ENCODE measurements at regions not wholly inside any gene's neighbourhood (a gene's known extent, or its start where the extent isn't known, plus 50 kb on each side); places are given as distances from the start of the nearest gene placed in this dataset.

DNA sequence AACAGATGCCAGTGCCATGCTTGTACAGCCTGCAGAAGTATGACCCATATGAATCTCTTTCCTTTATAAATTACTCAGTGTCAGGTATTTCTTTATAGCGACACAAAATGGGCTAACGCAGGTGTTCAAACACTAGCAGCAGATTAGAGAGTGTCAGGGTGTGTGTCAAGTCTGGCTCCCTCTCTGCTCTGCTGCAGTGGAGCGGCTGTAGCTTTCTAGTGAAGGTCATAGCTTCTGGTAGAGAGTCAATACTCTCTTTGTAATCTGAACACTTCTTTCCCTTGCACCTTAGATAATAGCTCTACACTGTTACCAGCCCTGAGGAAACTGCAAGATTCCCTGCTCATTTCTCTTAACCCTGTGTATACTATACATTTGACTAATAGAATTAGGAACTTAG is 483.2 kb upstream of the TGFBR2 start:
- DNase-seq: no peak

- DNase-seq: no peak
These were observed 482.6 kb upstream of the TGFBR2 start for GRCh38 chr3:30123755-30124154.

DNA sequence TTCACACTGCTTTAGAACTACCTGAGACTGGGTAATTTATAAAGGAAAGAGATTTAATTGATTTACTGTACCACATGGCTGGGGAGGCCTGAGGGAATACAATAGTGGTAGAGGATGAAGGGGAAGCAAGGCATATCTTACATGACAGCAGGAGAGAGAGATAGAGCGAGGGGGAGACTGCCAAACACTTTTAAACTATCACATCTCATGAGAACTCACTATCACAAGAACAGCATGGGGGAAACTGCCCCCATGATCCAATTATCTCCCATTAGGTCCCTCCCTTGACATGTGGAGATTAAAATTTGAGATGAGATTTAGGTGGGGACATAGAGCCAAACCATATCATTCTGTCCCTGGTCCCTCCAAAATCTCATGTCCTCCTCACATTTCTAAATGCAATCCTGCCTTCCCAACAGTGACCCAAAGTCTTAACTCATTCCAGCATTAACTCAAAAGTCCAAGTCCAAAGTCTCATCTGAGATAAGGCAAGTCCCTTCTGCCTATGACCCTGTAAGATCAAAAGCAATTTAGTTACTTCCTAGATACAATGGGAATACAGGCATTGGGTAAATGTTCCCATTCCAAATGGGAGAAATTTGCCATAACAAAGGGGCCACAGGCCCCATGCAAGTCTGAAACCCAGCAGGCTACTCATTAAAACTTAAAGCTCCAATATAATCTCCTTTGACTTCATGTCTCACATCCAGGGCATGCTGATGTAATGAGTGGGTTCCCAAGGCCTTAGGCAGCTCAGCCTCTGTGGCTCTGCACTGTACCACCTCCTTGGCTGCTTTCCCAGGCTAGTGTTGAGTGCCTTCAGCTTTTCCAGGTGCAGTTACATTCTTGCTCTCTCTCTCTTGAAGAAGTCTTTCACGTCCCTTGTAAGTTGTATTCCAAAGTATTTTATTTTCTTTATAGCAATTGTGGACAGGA is 481.7 kb upstream of the TGFBR2 start:
- no peak for DNase-seq

GRCh38 chr3:30129765-30130164 is 476.6 kb upstream of the TGFBR2 start:
- DNase-seq: no peak

DNA sequence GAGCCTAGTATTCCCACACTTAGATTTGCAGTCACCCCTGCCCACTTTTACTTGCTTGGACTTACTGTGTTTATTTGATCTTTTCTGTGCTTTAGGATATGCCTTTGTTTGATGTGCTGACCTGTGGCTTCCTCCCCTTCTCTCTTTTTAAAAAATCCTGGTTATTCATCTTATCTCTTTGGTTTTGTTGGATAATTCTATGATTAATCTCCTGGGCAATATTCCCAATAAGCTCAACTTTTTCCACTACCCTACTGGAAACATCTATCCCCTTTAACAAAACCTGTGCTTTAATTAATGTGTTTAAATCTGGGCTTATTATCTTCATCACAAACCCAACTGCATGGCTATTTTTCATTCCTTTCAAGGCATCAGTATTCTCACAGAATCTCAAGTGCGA is 476.0 kb upstream of the TGFBR2 start:
- DNase-seq: no peak

DNA sequence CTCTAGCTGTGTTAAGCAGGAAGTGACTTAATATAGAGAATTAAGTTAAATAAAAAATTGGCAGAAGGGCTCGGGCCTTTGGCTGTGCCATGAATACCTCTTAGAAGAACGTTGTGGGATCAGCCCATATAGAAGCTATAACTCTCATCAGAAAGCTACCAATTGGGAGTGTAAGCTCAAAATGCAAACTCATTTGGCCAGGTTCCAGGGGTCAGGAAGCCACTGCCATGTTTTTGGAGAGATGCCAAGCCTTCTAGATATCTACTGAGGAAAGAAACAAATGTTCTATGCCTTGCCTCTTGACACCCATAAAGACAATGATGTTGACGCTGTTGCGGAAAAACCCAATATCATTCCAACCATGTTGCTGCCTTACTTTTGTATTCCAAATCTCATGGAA is 475.2 kb upstream of the TGFBR2 start:
- DNase-seq: no peak

- no peak for DNase-seq
These were observed 471.2 kb upstream of the TGFBR2 start for GRCh38 chr3:30135190-30135589.

DNA sequence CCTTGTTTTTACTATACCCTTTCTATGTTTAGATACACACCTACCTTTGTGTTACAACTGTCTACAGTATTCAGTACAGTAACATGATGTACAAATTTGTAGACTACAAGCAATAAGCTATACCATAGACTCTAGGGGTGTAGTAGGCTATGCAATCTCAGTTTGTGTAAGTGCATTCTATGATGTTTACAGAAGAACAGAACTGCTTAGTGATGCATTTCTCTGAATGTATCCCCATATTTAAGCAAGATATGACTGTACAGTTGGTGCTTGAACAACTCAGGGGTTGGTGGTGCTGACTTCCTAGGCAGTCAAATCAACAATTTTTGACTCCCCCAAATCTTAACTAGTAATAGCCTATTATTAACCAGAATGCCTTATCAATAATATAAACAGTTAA is 467.1 kb upstream of the TGFBR2 start:
- DNase-seq: no peak

GRCh38 chr3:30140356-30141075 is 465.9 kb upstream of the TGFBR2 start:
- no peak for DNase-seq

GRCh38 chr3:30141178-30141581 is 465.2 kb upstream of the TGFBR2 start:
- DNase-seq: no peak

GRCh38 chr3:30141927-30142326 is 464.5 kb upstream of the TGFBR2 start:
- no peak for DNase-seq

DNA sequence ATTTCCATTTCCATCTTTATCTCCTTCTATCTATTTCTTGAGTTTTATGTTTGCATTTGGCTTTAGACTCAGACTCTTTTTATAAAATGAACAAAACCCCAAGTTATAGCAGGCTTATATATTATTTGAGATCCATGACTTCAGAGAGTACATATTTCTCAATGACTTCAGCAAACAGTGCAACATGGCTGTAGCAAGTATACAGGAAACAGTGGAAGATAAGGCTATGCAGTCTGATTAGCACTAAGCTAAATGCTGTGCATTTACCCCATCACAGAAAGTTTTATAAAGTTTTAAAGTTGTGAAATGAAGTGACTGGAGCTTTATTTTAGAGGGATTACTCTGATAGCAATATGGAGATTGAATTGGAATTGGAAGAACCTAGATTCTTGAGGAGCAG is 463.5 kb upstream of the TGFBR2 start:
- DNase-seq: no peak

- no peak for DNase-seq
These were observed 461.1 kb upstream of the TGFBR2 start for GRCh38 chr3:30145281-30145680.

GRCh38 chr3:30146978-30147377 is 459.4 kb upstream of the TGFBR2 start:
- DNase-seq: no peak

- no peak for DNase-seq
These were observed 451.5 kb upstream of the TGFBR2 start for GRCh38 chr3:30154853-30155252.

DNA sequence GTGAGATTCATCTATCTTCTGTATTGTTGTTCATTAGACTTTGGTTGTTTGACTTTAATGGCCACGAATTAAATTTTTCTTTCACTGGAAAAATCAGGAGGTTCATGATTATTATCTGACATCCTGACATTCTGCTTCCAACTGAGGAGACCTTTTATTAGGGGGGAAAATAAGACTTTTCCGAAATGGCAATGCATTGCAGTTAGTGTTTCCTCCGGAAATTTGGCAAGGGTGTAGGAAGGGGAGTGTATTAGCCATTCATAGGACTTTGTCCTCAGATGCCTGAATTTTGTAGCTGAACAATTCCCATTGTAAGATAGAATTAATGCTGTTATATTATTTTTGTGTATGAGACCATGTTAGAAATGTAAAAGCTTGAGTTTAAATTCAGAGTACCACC is 450.6 kb upstream of the TGFBR2 start:
- DNase-seq: no peak

- no peak for DNase-seq
These were observed 449.6 kb upstream of the TGFBR2 start for GRCh38 chr3:30156586-30157498.

GRCh38 chr3:30161375-30161774 is 445.0 kb upstream of the TGFBR2 start:
- no peak for DNase-seq

DNA sequence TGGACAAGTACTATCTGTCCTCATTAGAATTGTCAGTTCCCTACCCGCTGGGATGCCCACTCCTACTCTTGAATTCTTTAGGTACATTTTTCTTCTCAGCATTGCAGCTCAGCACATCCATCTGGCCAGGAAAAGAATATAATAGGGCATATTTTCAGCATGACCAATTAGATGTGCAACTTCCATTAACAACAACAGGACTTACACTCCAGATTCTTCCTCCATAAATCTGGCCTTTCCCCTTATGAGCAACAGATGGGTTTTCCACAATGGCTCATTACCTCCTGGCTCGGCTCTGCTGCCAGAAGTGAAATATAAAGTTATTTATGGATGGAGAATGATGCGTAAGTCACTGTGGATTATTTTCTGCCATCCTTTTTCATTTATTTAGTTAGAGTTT is 443.8 kb upstream of the TGFBR2 start:
- no peak for DNase-seq

DNA sequence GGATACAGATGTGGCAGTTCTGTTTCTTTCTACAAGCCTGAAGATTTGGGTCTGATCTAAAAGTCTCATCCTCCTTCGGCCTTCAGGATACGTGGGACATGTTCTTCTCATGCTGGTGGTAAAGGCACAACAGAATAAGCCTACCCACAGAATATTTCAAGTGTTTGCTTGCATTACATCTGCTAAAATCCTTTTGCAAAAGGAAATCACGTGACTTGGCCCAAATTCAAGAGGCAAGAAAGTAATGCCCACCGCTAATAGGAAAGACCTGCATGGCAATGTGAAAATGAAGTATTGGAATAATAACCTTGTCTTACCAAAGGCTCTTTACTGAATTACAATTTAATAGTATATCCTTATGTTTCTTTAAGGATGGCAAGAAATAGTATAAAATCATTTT is 439.9 kb upstream of the TGFBR2 start:
- DNase-seq: no peak

GRCh38 chr3:30167541-30168011 is 438.8 kb upstream of the TGFBR2 start:
- DNase-seq: no peak

DNA sequence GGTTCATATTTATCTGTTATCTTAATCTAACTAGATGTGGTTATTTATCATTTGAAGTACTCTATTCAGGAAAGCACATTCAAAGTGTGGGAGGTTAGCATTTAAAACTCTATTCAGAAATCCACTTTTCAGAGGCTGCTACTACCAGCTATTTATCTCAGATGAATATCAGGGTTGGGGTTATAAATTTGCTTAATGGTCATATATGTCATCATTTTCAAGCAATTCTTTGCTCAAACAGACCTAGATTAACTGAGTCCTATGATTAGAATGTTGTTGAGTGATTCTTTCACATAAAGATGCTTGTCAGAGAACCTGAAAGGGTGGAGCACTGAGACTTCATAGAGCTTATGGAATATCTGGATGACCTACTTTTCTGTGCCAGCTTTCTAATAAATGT is 436.9 kb upstream of the TGFBR2 start:
- no peak for DNase-seq

Measured in SIG-M5 (cell line).